T-helper 2 cell treated with Interferon-gamma antibody and Interleukin-4, amounts not matched to agents 5 μg/mL and 100 μg/mL, for 36 hours (primary cell): ENCODE measurements at regions not wholly inside any gene's neighbourhood (a gene's known extent, or its start where the extent isn't known, plus 50 kb on each side); places are given as distances from the start of the nearest gene placed in this dataset.

Experiments
- DNase-seq: peaks from one replicate; pipeline ENCODE4 v3.0.0; 2021; ENCODE audit warnings: low spot score
- H3K27ac Mint-ChIP-seq: one replicate; pipeline ENCODE4 v1.8.0; 2021; ENCODE audit warnings: mild to moderate bottlenecking, mixed read lengths
- H3K27me3 Mint-ChIP-seq: one replicate; pipeline ENCODE4 v1.8.0; 2021; ENCODE audit warnings: low read depth, mixed read lengths
- H3K36me3 Mint-ChIP-seq: one replicate; pipeline ENCODE4 v1.8.0; 2021; ENCODE audit warnings: low read depth, mixed read lengths
- H3K4me1 Mint-ChIP-seq: one replicate; pipeline ENCODE4 v1.8.0; 2021; ENCODE audit warnings: low read depth, mixed read lengths
- H3K4me3 Mint-ChIP-seq: one replicate; pipeline ENCODE4 v1.8.0; 2022; ENCODE audit warnings: mild to moderate bottlenecking, moderate library complexity, mixed read lengths
- H3K9me3 Mint-ChIP-seq: one replicate; pipeline ENCODE4 v1.8.0; 2021; ENCODE audit warnings: mixed read lengths

GRCh38 chr16:62539657-62540056 is 503.4 kb upstream of the CDH8 start:
- no peak for DNase-seq
- Mint-ChIP-seq H3K9me3 (peaks cover 38% of the 10 kb centered on the region), H3K4me1 (no peaks in the 10 kb centered on the region), H3K27me3 (no peaks in the 10 kb centered on the region), H3K36me3 (no peaks in the 10 kb centered on the region), H3K27ac (no peak overlapping the region), H3K4me3 (no peak overlapping the region)

- Mint-ChIP-seq H3K4me1 (no peaks in the 10 kb centered on the region), H3K27me3 (no peaks in the 10 kb centered on the region), H3K36me3 (no peaks in the 10 kb centered on the region), H3K4me3 (no peak overlapping the region), H3K9me3 (peaks cover 46% of the 10 kb centered on the region), H3K27ac (no peak overlapping the region)
- no peak for DNase-seq
Observed at GRCh38 chr16:62530426-62530825, 494.2 kb upstream of the CDH8 start.

GRCh38 chr16:62516001-62516400 is 479.8 kb upstream of the CDH8 start:
- no peaks in the 10 kb centered on the region for H3K36me3 Mint-ChIP-seq
- H3K27ac Mint-ChIP-seq = no peak overlapping the region
- no peaks in the 10 kb centered on the region for H3K4me1 Mint-ChIP-seq
- no peaks in the 10 kb centered on the region for H3K27me3 Mint-ChIP-seq
- H3K9me3 Mint-ChIP-seq = peaks cover 44% of the 10 kb centered on the region
- H3K4me3 Mint-ChIP-seq = no peak overlapping the region
- DNase-seq = no peak

GRCh38 chr16:62503073-62503472 is 466.8 kb upstream of the CDH8 start:
- Mint-ChIP-seq H3K4me3 (no peak overlapping the region), H3K27me3 (no peaks in the 10 kb centered on the region), H3K36me3 (no peaks in the 10 kb centered on the region), H3K9me3 (peaks cover 72% of the 10 kb centered on the region), H3K27ac (no peak overlapping the region), H3K4me1 (no peaks in the 10 kb centered on the region)
- no peak for DNase-seq

GRCh38 chr16:62478903-62479458 is 442.7 kb upstream of the CDH8 start:
- Mint-ChIP-seq H3K4me3 (no peak overlapping the region), H3K27ac (no peak overlapping the region), H3K27me3 (no peaks in the 10 kb centered on the region), H3K36me3 (no peaks in the 10 kb centered on the region), H3K9me3 (peaks cover 36% of the 10 kb centered on the region), H3K4me1 (no peaks in the 10 kb centered on the region)
- DNase-seq = no peak

GRCh38 chr16:62477796-62478195 is 441.6 kb upstream of the CDH8 start:
- no peaks in the 10 kb centered on the region for H3K27me3 Mint-ChIP-seq
- no peak overlapping the region for H3K27ac Mint-ChIP-seq
- no peaks in the 10 kb centered on the region for H3K36me3 Mint-ChIP-seq
- H3K4me1 Mint-ChIP-seq = no peaks in the 10 kb centered on the region
- DNase-seq = no peak
- no peak overlapping the region for H3K4me3 Mint-ChIP-seq
- H3K9me3 Mint-ChIP-seq = peaks cover 34% of the 10 kb centered on the region

GRCh38 chr16:62475573-62475972 is 439.3 kb upstream of the CDH8 start:
- Mint-ChIP-seq H3K4me3 (no peak overlapping the region), H3K9me3 (peaks cover 45% of the 10 kb centered on the region), H3K36me3 (no peaks in the 10 kb centered on the region)

GRCh38 chr16:62462971-62463370 is 426.7 kb upstream of the CDH8 start:
- H3K27me3 Mint-ChIP-seq = no peaks in the 10 kb centered on the region
- H3K27ac Mint-ChIP-seq = no peak overlapping the region
- DNase-seq = no peak
- no peaks in the 10 kb centered on the region for H3K4me1 Mint-ChIP-seq
- H3K36me3 Mint-ChIP-seq = no peaks in the 10 kb centered on the region
- H3K4me3 Mint-ChIP-seq = no peak overlapping the region
- peaks cover 66% of the 10 kb centered on the region for H3K9me3 Mint-ChIP-seq

More at GRCh38 chr16:62475573-62475972, 439.3 kb upstream of the CDH8 start:
- no peaks in the 10 kb centered on the region for H3K4me1 Mint-ChIP-seq
- no peak for DNase-seq
- no peaks in the 10 kb centered on the region for H3K27me3 Mint-ChIP-seq
- no peak overlapping the region for H3K27ac Mint-ChIP-seq

GRCh38 chr16:62450291-62450690 is 414.1 kb upstream of the CDH8 start:
- no peak for DNase-seq
- H3K36me3 Mint-ChIP-seq = no peaks in the 10 kb centered on the region
- peaks cover 50% of the 10 kb centered on the region for H3K9me3 Mint-ChIP-seq
- no peaks in the 10 kb centered on the region for H3K27me3 Mint-ChIP-seq
- no peak overlapping the region for H3K4me3 Mint-ChIP-seq
- H3K4me1 Mint-ChIP-seq = no peaks in the 10 kb centered on the region
- no peak overlapping the region for H3K27ac Mint-ChIP-seq

- no peak overlapping the region for H3K27ac Mint-ChIP-seq
- H3K36me3 Mint-ChIP-seq = no peaks in the 10 kb centered on the region
- H3K9me3 Mint-ChIP-seq = peaks cover 44% of the 10 kb centered on the region
- H3K4me1 Mint-ChIP-seq = no peaks in the 10 kb centered on the region
- H3K4me3 Mint-ChIP-seq = no peak overlapping the region
- no peaks in the 10 kb centered on the region for H3K27me3 Mint-ChIP-seq
- no peak for DNase-seq
Observed at GRCh38 chr16:62445909-62446308, 409.7 kb upstream of the CDH8 start.

GRCh38 chr16:62424206-62424605 is 388.0 kb upstream of the CDH8 start:
- no peaks in the 10 kb centered on the region for H3K4me1 Mint-ChIP-seq
- DNase-seq = no peak
- no peak overlapping the region for H3K27ac Mint-ChIP-seq
- H3K27me3 Mint-ChIP-seq = no peaks in the 10 kb centered on the region
- H3K36me3 Mint-ChIP-seq = no peaks in the 10 kb centered on the region
- H3K9me3 Mint-ChIP-seq = peaks cover 56% of the 10 kb centered on the region
- H3K4me3 Mint-ChIP-seq = no peak overlapping the region

GRCh38 chr16:62408760-62409159 is 372.5 kb upstream of the CDH8 start:
- no peaks in the 10 kb centered on the region for H3K36me3 Mint-ChIP-seq
- peaks cover 45% of the 10 kb centered on the region for H3K9me3 Mint-ChIP-seq

GRCh38 chr16:62406387-62406786 is 370.1 kb upstream of the CDH8 start:
- H3K36me3 Mint-ChIP-seq = no peaks in the 10 kb centered on the region
- H3K4me1 Mint-ChIP-seq = no peaks in the 10 kb centered on the region
- no peak overlapping the region for H3K4me3 Mint-ChIP-seq
- DNase-seq = no peak
- no peak overlapping the region for H3K27ac Mint-ChIP-seq
- H3K27me3 Mint-ChIP-seq = no peaks in the 10 kb centered on the region
- peaks cover 41% of the 10 kb centered on the region for H3K9me3 Mint-ChIP-seq

More at GRCh38 chr16:62408760-62409159, 372.5 kb upstream of the CDH8 start:
- H3K4me3 Mint-ChIP-seq = no peak overlapping the region
- no peaks in the 10 kb centered on the region for H3K4me1 Mint-ChIP-seq
- H3K27me3 Mint-ChIP-seq = no peaks in the 10 kb centered on the region
- DNase-seq = no peak
- no peak overlapping the region for H3K27ac Mint-ChIP-seq

GRCh38 chr16:62404842-62405611 is 368.8 kb upstream of the CDH8 start:
- no peak for DNase-seq
- H3K36me3 Mint-ChIP-seq = no peaks in the 10 kb centered on the region
- H3K27me3 Mint-ChIP-seq = no peaks in the 10 kb centered on the region
- H3K4me1 Mint-ChIP-seq = no peaks in the 10 kb centered on the region
- no peak overlapping the region for H3K27ac Mint-ChIP-seq
- no peak overlapping the region for H3K4me3 Mint-ChIP-seq
- H3K9me3 Mint-ChIP-seq = peaks cover 45% of the 10 kb centered on the region

- Mint-ChIP-seq H3K36me3 (no peaks in the 10 kb centered on the region), H3K9me3 (peaks cover 42% of the 10 kb centered on the region), H3K4me3 (no peak overlapping the region), H3K27ac (no peak overlapping the region), H3K4me1 (no peaks in the 10 kb centered on the region), H3K27me3 (no peaks in the 10 kb centered on the region)
- DNase-seq = no peak
Observed at GRCh38 chr16:62392698-62393097, 356.5 kb upstream of the CDH8 start.
